HG02970 (cell line): ENCODE measurements at regions not wholly inside any gene's neighbourhood (a gene's known extent, or its start where the extent isn't known, plus 50 kb on each side); places are given as distances from the start of the nearest gene placed in this dataset.

ENCODE experiments used
- ATAC-seq: cut with Tn5 transposase; IDR thresholded peaks from one replicate; pipeline ENCODE4 v1.9.1; 2021; ENCODE audit warnings: mild to moderate bottlenecking, moderate library complexity, moderate number of reproducible peaks; ENCODE audit not compliant: unreplicated experiment, low FRiP score

DNA sequence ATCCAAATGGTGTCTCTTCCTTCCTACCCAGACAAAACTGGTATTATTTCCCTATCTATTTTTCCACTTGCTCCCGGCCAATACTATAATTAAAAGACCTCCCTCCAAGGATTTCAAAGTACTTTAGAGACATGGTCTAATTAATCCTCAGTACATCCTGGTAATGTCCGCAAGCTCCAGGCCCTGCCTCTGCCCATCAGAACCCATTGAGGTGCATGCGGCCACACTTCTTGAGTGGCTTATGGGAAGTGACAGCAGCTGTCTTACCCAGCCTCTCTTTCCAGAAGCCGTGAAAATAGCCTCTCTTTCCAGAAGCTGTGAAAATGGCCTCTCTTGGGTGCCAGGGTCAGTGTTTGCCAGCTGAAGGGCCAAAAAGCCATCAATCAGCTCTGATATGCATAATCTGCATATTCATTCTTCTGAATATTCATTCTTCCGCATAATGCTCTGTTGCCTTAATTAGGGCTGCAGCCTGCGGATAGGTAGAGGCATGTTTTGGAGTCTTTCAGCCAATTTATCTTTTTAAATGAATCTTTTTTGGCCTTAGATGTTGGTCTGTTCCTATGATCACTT, 148.4 kb upstream of the TMTC4 start:
- no peak for ATAC-seq

- no peak for ATAC-seq
Measured at GRCh38 chr13:100818711-100819110, 144.1 kb upstream of the TMTC4 start.

- no peak for ATAC-seq
Measured at GRCh38 chr13:100817928-100818327, 143.3 kb upstream of the TMTC4 start.

DNA sequence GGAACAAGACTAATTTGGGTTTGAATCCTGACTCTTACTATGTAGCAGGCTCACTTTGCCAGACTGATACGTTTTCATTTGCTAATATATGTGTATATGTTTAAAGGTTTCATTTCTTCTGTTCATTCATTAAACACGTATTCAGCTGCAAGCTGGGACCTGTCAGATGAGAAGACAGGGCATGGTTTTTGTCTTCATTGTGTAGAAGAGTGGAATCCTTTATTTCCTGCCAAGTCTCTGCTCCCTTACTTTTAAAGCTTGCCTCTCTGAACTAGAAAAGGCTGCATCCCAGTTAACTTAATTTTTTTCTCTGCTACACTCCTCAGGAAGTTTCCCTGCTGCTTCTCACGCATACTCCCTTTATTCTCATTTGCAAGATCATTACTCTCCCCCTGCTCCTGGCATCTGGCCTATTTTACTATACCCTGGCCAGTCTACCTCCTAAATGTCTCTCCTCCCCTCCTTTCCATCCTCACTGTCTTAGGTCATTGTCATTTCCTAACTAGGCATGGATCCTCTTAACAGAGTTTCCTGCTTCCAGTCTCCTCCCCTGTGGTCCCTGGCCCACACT, 141.0 kb upstream of the TMTC4 start:
- ATAC-seq = no peak

DNA sequence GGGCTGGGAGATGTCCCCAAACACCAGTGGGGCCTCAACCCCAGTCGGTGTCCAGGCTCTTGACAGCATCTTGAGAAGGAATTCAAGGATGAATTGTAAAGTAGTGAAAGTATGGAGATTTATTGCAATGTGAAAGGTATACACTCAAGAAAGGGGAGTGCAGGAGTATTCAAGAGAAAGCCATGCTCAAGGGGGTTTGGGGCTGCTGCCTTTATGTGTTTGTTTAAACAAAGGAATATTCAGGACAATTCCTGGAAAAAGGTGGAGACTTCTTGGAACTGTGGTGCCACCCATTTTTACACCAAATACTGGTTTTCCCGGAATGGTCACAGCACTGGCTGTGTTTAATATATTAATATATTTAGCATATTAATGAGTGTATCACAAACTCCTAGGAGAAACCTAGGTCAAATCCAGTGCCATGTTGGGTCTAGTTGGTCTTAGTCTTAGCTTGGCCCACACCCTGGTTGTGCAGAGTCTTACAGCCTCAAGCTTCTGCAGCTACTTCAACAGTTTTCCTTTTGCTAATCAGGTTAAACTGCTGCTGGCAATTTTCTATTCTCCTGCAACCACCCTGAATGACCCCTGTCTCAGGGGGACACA, 138.5 kb upstream of the TMTC4 start:
- ATAC-seq = no peak

- no peak for ATAC-seq
Measured at GRCh38 chr13:100811928-100812327, 137.3 kb upstream of the TMTC4 start.

- no peak for ATAC-seq
Measured at GRCh38 chr13:100811024-100811865, 136.7 kb upstream of the TMTC4 start.

DNA sequence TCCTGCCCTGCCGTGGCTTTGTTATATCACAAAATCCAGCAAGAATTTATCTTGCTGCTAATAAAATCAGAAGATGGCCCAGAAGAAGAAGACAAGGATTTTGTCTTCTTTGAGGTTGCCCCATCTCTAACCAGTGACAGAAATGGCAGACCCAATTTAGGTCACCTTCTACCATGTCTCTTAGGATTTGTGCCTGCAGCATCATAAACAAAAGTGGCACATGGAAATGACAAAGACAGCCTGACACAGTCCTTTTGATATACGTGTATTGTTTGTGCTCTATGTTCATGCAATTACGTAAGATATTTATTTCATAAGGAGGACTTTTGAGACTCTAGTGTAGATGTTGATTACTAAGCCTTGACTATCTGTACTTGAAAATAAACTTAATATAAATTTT, 135.9 kb upstream of the TMTC4 start:
- no peak for ATAC-seq

DNA sequence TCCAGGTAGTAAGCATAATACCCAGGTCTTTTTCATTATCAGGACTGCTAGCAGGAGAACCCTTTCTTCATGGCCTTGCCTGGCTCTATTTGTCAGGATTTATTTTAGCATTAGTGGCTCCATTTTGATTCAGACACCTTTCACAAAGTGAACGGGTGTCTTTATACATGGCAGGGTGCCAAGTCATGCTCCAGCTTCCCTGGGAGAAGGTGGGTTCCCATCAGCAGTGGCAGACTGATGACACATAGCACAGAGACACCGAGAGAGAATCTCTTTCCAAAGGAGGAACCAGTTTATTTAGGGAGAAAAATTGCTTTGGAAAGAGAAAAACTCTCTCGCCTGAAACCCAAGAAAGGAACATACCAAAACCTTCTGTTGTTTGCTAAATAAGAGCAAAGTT, 135.3 kb upstream of the TMTC4 start:
- no peak for ATAC-seq

DNA sequence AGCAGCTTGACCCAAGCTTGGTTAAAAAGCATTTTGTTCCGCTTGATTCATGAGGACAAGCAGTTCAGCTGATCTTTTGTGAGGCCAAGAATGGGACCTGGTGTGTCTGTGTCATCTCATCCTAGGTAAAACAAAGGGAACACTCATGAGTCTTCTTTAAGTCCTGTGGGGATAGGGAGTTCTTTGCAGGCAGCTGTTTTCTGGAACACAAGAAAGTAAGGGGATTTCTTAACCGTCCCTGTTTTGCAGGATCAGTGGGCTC, 134.5 kb upstream of the TMTC4 start:
- ATAC-seq = no peak

DNA sequence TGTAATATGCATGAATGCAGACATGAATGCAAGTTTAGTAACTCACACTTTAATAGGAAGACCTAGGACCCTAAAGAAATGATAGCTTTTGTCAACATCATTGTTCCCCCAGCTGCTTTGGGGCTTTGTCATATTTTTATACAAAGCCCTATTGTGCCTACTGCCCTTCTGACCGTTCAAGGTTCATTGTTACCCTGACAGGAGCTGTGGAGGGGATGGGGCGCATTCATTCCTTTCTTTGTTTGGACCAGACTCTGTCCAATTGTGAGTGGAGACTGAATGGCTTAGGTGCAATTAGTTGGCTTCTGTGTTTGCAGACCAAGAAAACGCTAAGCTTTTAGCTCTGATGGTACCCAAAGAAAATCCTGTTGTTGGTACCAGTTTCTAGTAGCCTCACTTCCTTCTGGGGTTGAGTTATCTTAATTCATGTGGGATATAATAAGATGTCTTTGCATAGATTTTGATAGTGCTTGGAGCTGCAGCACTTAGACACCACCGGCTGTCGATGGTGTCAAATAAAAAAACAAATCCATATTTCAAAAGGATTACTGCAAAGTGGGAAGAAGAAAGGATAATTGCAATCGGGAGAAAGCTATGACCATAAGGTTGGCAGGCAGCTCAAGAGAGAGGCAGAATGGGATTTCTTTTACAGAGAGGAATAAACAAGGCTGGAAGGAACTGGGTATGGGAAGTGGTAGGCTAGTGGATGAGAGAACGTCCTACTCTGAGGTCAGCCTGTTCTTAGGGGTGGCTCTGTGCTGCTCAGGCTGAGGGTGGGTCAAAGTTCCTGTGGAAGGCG, 133.9 kb upstream of the TMTC4 start:
- no peak for ATAC-seq

DNA sequence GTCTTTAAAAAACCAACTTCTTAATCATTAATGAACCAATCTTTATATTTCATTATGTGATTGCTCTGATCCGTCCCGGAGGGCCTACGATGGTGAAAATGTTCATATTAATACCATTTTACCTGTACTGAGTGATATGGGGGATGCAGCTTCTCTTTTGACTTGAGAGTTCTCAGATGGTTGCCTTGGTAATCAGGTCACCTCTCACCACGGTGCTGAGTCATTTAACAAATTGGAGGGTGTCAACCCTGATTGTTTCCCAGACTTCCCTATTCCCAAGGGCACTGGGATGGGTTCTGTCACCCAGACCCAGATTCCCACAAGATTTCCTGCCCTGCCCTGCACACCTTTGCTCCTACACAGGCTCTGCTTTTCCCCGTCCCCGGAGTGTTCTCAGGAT, 128.5 kb upstream of the TMTC4 start:
- no peak for ATAC-seq

DNA sequence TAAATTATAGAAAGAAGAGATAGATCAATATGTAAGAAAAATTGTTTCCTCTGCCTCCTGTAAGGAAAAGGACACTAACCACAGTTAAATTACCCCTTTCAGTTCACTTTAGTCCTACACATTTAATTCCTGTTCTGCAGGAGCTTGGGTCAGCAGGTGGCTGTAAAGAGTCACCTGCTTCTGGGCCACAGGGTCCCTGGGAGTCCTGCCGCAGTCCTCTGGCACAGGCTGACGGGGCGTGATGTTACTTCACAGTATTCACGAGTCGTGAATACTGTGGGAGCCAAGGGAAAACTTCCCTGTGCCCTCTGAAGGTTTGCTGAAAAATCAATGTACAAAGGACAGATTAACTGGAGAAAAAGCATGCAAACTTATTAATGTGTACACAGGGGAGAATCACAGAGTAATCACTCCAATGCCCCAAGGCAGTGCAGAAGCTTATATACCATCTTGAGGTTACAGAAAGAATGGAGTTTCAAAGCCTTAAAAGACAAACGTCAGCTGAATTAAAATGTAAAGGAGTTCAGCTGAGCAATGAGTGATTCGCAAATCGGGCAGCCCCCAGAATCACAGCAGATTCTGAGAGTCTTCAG, 125.8 kb upstream of the TMTC4 start:
- ATAC-seq = no peak

DNA sequence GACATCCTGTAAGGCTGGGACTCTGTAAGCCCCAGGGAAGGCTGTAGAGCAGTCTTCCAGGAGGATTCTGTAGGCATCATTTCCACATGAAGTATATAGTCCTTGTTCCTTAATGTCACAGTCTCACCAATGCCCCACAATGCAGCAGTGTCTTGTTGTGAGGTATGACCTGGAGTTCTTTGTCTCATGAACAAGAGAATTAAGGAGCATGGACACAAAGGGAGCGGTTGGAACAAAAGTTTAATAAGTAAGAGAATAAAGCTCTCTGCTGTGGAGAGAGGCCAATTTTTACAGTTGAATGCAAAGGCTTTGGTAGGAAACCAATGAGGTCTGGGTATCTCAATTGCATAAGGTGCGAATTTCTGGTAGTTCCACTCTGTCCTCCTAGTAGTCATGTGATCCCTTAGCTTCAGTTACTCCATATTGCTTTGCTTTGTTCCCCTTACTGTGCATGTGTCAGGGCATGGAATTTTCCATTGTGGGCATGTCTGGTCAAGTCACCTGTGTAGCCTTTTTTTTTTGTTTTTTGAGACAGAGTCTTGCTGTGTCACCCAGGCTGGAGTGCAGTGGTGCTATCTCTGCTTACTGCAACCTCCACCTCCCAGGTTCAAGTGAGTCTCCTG, 124.3 kb upstream of the TMTC4 start:
- ATAC-seq = no peak

DNA sequence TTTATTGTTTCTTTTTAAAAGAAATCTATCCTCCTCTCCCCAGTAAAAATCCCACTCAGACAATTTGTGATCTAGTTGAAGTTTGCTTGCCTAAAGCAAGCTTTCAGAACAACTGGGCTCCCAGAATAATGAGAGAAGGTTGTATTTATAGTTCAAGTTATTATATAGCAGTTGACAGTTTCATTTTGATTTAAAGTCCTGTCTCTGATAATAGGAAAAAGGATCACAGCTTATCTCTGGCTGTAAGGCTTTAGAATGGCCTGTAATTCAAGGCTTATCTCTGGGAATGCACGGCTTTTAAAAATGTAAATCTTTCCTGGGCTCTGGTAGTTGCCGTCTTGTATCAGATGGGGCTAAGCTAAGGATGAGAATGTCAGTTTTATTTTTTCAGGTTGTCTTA, 123.3 kb upstream of the TMTC4 start:
- ATAC-seq = no peak

GRCh38 chr13:100796463-100796862, 121.9 kb upstream of the TMTC4 start:
- ATAC-seq = no peak

- no peak for ATAC-seq
Measured at GRCh38 chr13:100794575-100794974, 120.0 kb upstream of the TMTC4 start.

DNA sequence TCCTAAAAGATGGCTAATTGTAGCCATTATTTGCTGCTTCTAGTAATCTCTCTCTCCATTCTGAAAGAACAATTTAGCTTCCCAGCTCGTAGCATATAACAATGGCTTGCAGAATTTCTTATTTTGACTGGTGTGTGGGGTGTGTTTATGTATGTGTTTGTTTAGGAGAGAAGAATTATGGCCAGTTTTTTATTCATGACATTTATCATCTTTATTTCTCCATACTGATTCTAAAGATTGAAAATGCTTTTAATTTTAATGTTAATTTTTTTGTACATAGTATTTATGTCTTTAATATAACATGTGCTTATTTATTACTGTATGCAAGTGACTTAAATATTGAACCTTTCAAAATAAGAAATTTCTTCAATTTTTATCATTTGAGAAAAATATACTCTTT, 115.8 kb upstream of the TMTC4 start:
- ATAC-seq = no peak

DNA sequence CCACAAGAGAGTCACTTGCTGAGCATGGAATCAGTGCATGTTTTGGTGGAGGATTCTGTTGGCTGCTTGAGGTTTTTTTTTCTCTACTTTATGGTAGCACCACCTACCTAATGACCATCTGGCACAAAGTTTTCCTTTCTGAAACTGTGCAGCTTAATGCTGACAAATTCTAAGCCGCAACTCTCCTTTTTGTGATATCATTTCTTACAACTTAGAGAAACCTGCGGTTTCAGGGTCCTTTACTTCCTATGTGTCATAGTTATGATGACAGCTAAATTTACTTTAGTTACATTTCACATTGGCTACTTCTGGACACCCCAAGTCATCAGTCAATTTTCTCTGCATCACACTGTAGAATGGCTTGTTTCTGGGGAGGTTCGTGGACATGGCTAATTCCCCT, 115.4 kb upstream of the TMTC4 start:
- ATAC-seq = peak; percentile 68

DNA sequence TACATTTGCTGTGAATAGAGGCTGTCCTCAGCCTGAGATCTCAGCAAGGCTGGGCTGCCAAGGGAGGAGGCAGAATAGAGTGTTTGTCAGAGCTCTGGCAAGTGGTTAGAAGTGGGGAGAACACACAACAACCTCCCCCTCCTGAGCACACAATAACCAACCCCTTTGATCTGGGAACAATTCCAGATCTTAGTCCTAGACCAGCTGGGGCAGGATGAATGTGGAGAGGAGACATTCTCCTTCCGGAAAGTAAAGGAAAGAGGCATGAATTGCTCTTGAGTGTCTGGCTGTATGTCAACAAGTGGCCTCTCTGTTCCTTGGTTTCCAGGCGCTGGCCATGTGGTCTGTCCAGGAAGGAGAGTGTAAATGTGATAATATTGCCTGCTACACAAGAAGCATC, 114.9 kb upstream of the TMTC4 start:
- ATAC-seq = peak; percentile 25
